Keratinocyte (primary cell): ENCODE measurements at regions not wholly inside any gene's neighbourhood (a gene's known extent, or its start where the extent isn't known, plus 50 kb on each side); places are given as distances from the start of the nearest gene placed in this dataset.

Experiments
- DNase-seq: peaks from one replicate; pipeline ENCODE4 v3.0.0-alpha.2; 2011; ENCODE audit warnings: low read depth, missing footprints, low spot score
- FAIRE-seq: peaks from 2 replicates; lab custom pipeline; 2011; peaks lifted over from hg19 to GRCh38; lab: Jason Lieb, UNC
- H2AFZ ChIP-seq: 2 replicates; pipeline ENCODE4 v1.6.0; 2012; ENCODE audit warnings: low read length, control low read depth, inconsistent platforms; ENCODE audit not compliant: control insufficient read depth
- H3K27ac ChIP-seq: 2 replicates; pipeline ENCODE4 v1.5.1; 2011; ENCODE audit warnings: low read length; ENCODE audit not compliant: control insufficient read depth, insufficient read depth
- H3K27me3 ChIP-seq: 3 replicates; pipeline ENCODE4 v1.6.0; 2011; ENCODE audit warnings: low read length; ENCODE audit not compliant: control insufficient read depth, insufficient read depth; ENCODE audit errors: extremely low read depth
- H3K36me3 ChIP-seq, 2 experiments: 2 replicates in 1 of 2; 3 replicates in 1 of 2; pipeline ENCODE4 v1.5.1; 2011; ENCODE audit warnings: low read length in 2 of 2, mild to moderate bottlenecking in 1 of 2; ENCODE audit not compliant: control insufficient read depth in 2 of 2, insufficient read depth in 2 of 2; ENCODE audit errors: extremely low read depth in 1 of 2
- H3K4me1 ChIP-seq: 3 replicates; pipeline ENCODE4 v1.5.1; 2011; ENCODE audit warnings: low read length; ENCODE audit not compliant: control insufficient read depth, insufficient read depth; ENCODE audit errors: extremely low read depth
- H3K4me2 ChIP-seq: 3 replicates; pipeline ENCODE4 v1.6.0; 2011; ENCODE audit warnings: low read depth, low read length; ENCODE audit not compliant: control insufficient read depth, insufficient read depth; ENCODE audit errors: extremely low read depth
- H3K4me3 ChIP-seq, 3 experiments: fragments of 200-600 bp in 1 of 3; sonication (generic) in 1 of 3; 2 replicates in 2 of 3; 3 replicates in 1 of 3; pipeline ENCODE4 v1.5.1; 2011 to 2016; ENCODE audit warnings: low read length in 3 of 3, mild to moderate bottlenecking in 3 of 3, control low read depth in 2 of 3, inconsistent platforms in 1 of 3, low read depth in 1 of 3, mixed read lengths in 1 of 3, mixed run types in 1 of 3, moderate library complexity in 1 of 3; ENCODE audit not compliant: control insufficient read depth in 2 of 3, insufficient read depth in 2 of 3; ENCODE audit errors: extremely low read depth in 1 of 3
- H3K79me2 ChIP-seq: 2 replicates; pipeline ENCODE4 v1.6.0; 2012; ENCODE audit warnings: low read length; ENCODE audit not compliant: control insufficient read depth, insufficient read depth
- H3K9ac ChIP-seq: 3 replicates; pipeline ENCODE4 v1.6.0; 2011; ENCODE audit warnings: low read length; ENCODE audit not compliant: control insufficient read depth, insufficient read depth; ENCODE audit errors: extremely low read depth
- H3K9me1 ChIP-seq: 3 replicates; pipeline ENCODE4 v1.6.0; 2011; ENCODE audit warnings: low read length; ENCODE audit not compliant: control insufficient read depth, insufficient read depth; ENCODE audit errors: extremely low read depth
- H3K9me3 ChIP-seq: 2 replicates; pipeline ENCODE4 v1.5.1; 2012; ENCODE audit warnings: low read depth, low read length; ENCODE audit not compliant: control insufficient read depth
- H4K20me1 ChIP-seq: 3 replicates; pipeline ENCODE4 v1.6.0; 2011; ENCODE audit warnings: low read length; ENCODE audit not compliant: control insufficient read depth, insufficient read depth; ENCODE audit errors: extremely low read depth
- CTCF ChIP-seq, 3 experiments: IDR thresholded peaks in 1 of 3; conservative IDR thresholded peaks in 1 of 3; optimal IDR thresholded peaks in 1 of 3; 2 replicates in 2 of 3; 3 replicates in 1 of 3; pipeline versions ENCODE3 to v1.5.1; 2011; ENCODE audit warnings: low read length in 3 of 3, mild to moderate bottlenecking in 3 of 3, moderate library complexity in 2 of 3, control low read depth in 1 of 3, inconsistent platforms in 1 of 3; ENCODE audit not compliant: insufficient read depth in 2 of 3; ENCODE audit errors: extremely low read depth in 1 of 3
- EZH2 ChIP-seq: IDR thresholded peaks from one replicate; pipeline ENCODE4 v1.6.1; 2012; ENCODE audit warnings: inconsistent platforms, mild to moderate bottlenecking, low read length, moderate library complexity
- dilution Hi-C: fragments of 300-500 bp; cut with MboI; formaldehyde crosslinking; loops from one replicate; pipeline ENCODE4 v1.7.0; 2020; ENCODE audit warnings: low sequenced_read_pairs; ENCODE audit not compliant: extremely low pct_ligation_motif_present

GRCh38 chr1:229087906-229088305 is 183.0 kb upstream of the RAB4A start:
- Histone ChIP-seq H3K9ac (no peak overlapping the region), H3K4me2 (no peak overlapping the region), H3K9me3 (no peaks in the 10 kb centered on the region), H3K9me1 (no peaks in the 10 kb centered on the region), H3K4me1 (peaks cover 1% of the 10 kb centered on the region), H2AFZ (no peak overlapping the region), H3K4me3 (no peak overlapping the region), H3K79me2 (no peaks in the 10 kb centered on the region), H3K36me3 (no peaks in the 10 kb centered on the region), H3K27me3 (peaks cover 5% of the 10 kb centered on the region), H4K20me1 (no peaks in the 10 kb centered on the region), H3K27ac (no peak overlapping the region)
- dilution Hi-C loops: no loop called here
- DNase-seq (no peak), FAIRE-seq (no peak)
- TF ChIP-seq CTCF (optimal IDR thresholded peaks at IDR 0.05 in 1 of 3, IDR thresholded peaks at IDR 0.05 in 1 of 3, conservative IDR thresholded peaks at IDR 0.05 in 1 of 3; ENCODE audit: extremely low read depth in 1 of 3, insufficient read depth in 2 of 3, low read length in 3 of 3) (no peak), EZH2 (no peak)

GRCh38 chr1:229088711-229089110 is 182.2 kb upstream of the RAB4A start:
- no peak overlapping the region for H3K4me2 ChIP-seq
- no peaks in the 10 kb centered on the region for H3K36me3 ChIP-seq
- DNase-seq: no peak
- H4K20me1 ChIP-seq: no peaks in the 10 kb centered on the region
- no peak for TF ChIP-seq EZH2
- TF ChIP-seq CTCF (optimal IDR thresholded peaks at IDR 0.05 in 1 of 3, IDR thresholded peaks at IDR 0.05 in 1 of 3, conservative IDR thresholded peaks at IDR 0.05 in 1 of 3; ENCODE audit: extremely low read depth in 1 of 3, insufficient read depth in 2 of 3, low read length in 3 of 3): no peak
- H3K27me3 ChIP-seq: peaks cover 5% of the 10 kb centered on the region
- no peak overlapping the region for H3K27ac ChIP-seq
- H3K9me1 ChIP-seq: no peaks in the 10 kb centered on the region
- no peaks in the 10 kb centered on the region for H3K79me2 ChIP-seq
- FAIRE-seq: no peak
- no peaks in the 10 kb centered on the region for H3K9me3 ChIP-seq
- H3K4me3 ChIP-seq: no peak overlapping the region
- dilution Hi-C loops: no loop called here
- H2AFZ ChIP-seq: no peak overlapping the region
- peaks cover 8% of the 10 kb centered on the region for H3K4me1 ChIP-seq
- no peak overlapping the region for H3K9ac ChIP-seq
